ENCODE measurements at regions not wholly inside any gene's neighbourhood (a gene's known extent, or its start where the extent isn't known, plus 50 kb on each side); places are given as distances from the start of the nearest gene placed in this dataset.

DNA sequence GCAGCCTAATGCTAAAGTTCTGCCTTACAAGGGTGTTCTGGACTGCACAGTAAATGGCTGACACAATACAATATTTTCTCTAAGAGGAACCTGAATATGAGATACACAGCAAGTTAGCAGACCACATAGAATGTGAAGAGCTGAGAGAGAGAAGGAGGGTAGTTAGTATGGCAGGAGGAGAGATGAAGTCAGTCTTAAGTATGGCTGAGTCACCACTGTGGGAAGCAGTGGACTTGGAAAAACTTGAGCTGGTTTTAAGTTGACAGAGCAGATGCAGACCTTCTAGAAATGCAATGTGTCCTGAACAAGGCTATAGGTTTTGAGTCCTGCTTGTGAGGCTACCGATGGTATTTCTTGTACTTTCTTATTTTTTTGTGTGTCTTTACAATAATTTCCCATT lies 172.5 kb downstream of the SH2D1A start:
- Histone ChIP-seq H3K4me1 (no peaks in the 10 kb centered on the region), H3K27ac (no peak overlapping the region), H3K9me3 (peaks cover 0 to 10% (median 0%) of the 10 kb centered on the region in 12 donors), H3K27me3 (no peaks in the 10 kb centered on the region), H3K4me3 (no peak overlapping the region), H3K36me3 (no peaks in the 10 kb centered on the region)
- 73 to 100% (median 90%) methylated on average over 1 of the region's 1 CpG for WGBS, 4 donors
- TF ChIP-seq, protein P1, sequence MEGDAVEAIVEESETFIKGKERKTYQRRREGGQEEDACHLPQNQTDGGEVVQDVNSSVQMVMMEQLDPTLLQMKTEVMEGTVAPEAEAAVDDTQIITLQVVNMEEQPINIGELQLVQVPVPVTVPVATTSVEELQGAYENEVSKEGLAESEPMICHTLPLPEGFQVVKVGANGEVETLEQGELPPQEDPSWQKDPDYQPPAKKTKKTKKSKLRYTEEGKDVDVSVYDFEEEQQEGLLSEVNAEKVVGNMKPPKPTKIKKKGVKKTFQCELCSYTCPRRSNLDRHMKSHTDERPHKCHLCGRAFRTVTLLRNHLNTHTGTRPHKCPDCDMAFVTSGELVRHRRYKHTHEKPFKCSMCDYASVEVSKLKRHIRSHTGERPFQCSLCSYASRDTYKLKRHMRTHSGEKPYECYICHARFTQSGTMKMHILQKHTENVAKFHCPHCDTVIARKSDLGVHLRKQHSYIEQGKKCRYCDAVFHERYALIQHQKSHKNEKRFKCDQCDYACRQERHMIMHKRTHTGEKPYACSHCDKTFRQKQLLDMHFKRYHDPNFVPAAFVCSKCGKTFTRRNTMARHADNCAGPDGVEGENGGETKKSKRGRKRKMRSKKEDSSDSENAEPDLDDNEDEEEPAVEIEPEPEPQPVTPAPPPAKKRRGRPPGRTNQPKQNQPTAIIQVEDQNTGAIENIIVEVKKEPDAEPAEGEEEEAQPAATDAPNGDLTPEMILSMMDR (IDR thresholded peaks at IDR 0.05), result no peak
- TF ChIP-seq POLR2A (IDR thresholded peaks at IDR 0.05), result no peak
- no peak for DNase-seq
- ATAC-seq, result no peak
- intact Hi-C loops (cut with DNase I), result no loop called here

GRCh38 chrX:124524852-124525251 lies 178.5 kb downstream of the SH2D1A start:
- Histone ChIP-seq H3K27ac (no peak overlapping the region), H3K4me3 (no peak overlapping the region), H3K36me3 (no peaks in the 10 kb centered on the region), H3K4me1 (no peaks in the 10 kb centered on the region), H3K9me3 (no peaks in the 10 kb centered on the region), H3K27me3 (peaks cover 0 to 3% (median 0%) of the 10 kb centered on the region in 9 donors)
- ATAC-seq, result no peak
- WGBS, 4 donors, result 66 to 86% (median 73%) methylated on average over 3 of the region's 3 CpGs
- TF ChIP-seq, protein P1 (IDR thresholded peaks at IDR 0.05), result no peak
- no peak for TF ChIP-seq POLR2A (IDR thresholded peaks at IDR 0.05)
- intact Hi-C loops (cut with DNase I), result no loop called here
- DNase-seq, result no peak

- no peaks in the 10 kb centered on the region for H3K4me1 ChIP-seq
Observed at GRCh38 chrX:124529786-124530185, 183.4 kb downstream of the SH2D1A start.

DNA sequence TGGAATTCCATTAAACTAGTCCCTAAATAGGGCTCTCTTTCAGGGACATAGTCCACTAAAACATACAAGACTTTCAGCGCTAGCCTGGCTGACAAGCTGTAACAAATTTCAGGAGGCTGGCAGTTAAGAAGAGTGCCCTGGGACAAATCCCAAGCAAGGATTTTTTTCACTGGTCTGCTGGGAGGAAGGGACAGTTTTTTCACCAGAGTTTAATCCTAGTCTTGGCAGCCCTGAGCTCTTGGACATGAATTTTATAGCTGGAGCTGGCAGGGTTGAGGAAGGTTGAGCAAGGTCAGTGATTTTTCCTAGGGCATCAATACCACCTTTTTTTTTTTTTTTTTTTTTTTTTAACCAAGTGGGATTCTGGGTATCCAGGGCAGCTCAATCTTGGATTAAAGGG lies 184.4 kb downstream of the SH2D1A start:
- 75 to 89% (median 83%) methylated on average over 1 of the region's 1 CpG for WGBS, 4 donors
- H3K4me1 ChIP-seq, result no peaks in the 10 kb centered on the region
- DNase-seq, result no peak
- no peak for TF ChIP-seq POLR2A (IDR thresholded peaks at IDR 0.05)
- TF ChIP-seq, protein P1 (IDR thresholded peaks at IDR 0.05), result no peak
- ATAC-seq, result no peak
- H3K36me3 ChIP-seq, result no peaks in the 10 kb centered on the region
- H3K27me3 ChIP-seq, result no peaks in the 10 kb centered on the region
- no peak overlapping the region for H3K27ac ChIP-seq
- no peak overlapping the region for H3K4me3 ChIP-seq
- intact Hi-C loops (cut with DNase I), result no loop called here
- H3K9me3 ChIP-seq, result no peaks in the 10 kb centered on the region

More at GRCh38 chrX:124529786-124530185, 183.4 kb downstream of the SH2D1A start:
- WGBS, 4 donors, result 73 to 92% (median 82%) methylated on average over 3 of the region's 3 CpGs
- H3K27ac ChIP-seq, result no peak overlapping the region
- DNase-seq (no peak), ATAC-seq (no peak)
- no peaks in the 10 kb centered on the region for H3K36me3 ChIP-seq
- H3K4me3 ChIP-seq, result no peak overlapping the region
- H3K27me3 ChIP-seq, result no peaks in the 10 kb centered on the region
- no peaks in the 10 kb centered on the region for H3K9me3 ChIP-seq
- intact Hi-C loops (cut with DNase I), result no loop called here
- TF ChIP-seq POLR2A (IDR thresholded peaks at IDR 0.05), result no peak
- TF ChIP-seq, protein P1 (IDR thresholded peaks at IDR 0.05), result no peak

All from heart left ventricle (tissue), 16 donors.